Stimulated activated CD8-positive, alpha-beta memory T cell treated with anti-CD3 and anti-CD28 coated beads, Interleukin-7, amount 100 ng/mL, for 48 hours (primary cell): ENCODE measurements at regions not wholly inside any gene's neighbourhood (a gene's known extent, or its start where the extent isn't known, plus 50 kb on each side); places are given as distances from the start of the nearest gene placed in this dataset.

Experiments
- DNase-seq, 2 donors: peaks; one replicate each; pipeline ENCODE4 v3.0.0-alpha.2; 2020; ENCODE audit warnings: low read depth in 1 of 2; ENCODE audit errors: extremely low read depth in 1 of 2

DNA sequence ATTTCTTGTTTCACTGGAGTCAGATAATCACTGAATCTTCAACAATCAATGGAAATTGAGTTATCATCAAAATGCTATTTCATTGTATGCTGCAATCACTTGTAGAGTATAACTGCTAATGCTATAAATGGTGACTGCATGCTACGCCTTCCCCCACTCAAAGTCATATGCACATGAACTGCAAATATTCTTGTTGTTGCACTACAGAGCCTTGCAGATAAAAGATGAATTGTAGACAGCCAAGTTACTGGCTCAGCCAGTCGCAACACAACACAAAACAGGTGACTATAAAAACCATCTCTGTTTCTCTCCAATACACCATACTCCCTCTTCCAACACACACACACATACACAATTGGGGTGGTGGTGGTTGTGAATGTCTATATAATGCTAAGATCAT lies 171.0 kb upstream of the HMGA2 start:
- no peak for DNase-seq

DNA sequence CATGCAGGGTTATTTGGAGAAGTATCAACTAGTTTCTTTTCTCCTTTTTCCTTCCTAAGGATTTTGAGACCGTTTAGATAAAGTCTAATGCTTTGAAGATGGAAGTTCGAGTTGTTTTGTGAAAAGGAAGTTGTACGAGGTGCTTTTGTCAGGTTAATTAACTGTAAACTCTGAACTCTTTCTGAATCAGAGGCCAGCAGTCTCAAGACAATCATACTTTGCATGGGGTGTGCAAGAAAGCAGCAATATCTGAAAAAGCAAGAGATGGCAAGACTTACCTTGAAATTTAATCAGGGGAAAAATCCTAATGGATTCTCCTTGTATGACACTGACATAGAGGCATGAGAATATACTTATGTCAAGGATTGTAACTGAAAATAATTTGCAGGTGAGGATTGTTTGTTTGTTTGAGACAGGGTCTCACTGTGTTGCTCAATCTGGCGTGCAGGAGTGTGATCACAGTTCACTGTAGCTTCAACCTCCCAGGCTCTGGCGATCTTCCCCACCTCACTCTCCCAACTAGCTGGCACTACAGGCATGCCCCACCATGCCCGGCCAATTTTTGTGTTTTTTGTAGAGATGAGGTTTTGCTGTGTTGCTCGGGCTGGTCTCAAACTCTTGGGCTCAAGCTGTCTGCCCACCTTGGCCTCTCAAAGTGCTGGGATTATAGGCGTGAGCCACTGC lies 170.2 kb upstream of the HMGA2 start:
- no peak for DNase-seq

DNA sequence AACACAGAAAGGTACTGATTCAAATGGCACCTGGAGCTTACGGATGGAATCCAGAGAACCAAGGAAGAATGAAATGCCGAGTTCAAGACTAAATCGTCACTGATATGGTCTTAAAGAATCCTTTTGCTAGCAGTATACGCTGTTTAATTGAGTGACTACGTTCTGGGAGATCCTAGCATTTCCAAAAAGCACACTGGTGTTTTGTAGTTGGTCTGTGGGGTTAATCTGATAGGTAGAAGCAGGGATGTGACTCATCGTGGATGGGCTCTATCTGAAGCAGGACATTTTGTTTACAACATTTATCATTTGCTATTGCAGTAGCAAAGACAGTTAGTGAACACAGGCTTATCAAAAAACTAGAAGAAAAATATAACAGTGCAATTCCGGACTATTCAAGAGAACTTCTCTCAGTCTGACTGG lies 169.2 kb upstream of the HMGA2 start:
- DNase-seq: no peak

DNA sequence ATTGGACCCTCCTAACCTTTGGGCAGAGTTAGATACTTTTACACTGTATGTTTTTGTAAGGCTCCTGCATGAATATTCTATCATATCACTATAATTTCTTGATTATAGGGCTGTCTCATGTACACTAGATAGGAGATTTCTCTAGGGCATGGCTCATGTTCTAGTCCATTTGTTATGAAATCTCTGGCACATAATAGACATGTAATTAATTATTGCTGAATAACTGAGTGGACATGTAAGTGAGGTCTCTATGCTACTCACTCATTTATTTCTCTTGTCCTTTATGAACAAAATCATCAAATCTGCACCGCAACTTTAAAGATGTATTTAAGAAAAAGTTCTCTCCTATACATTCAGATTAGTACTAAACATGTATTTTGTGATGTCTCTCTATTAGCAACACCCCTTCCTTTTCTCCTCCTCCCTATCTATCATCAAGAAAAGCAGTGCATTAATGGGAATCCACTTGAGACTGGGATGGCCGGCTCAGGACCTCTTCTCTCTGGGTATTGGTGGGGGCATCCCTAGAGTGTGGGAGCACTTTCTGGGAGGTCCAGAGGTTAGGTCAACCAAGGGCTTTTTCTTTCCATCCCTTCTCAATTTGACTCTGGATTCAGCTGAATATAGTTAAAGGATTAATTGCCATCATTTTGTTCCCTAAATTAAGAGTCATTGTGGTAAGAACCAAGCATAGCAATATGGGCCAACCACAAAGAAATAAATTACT lies 168.0 kb upstream of the HMGA2 start:
- no peak for DNase-seq

DNA sequence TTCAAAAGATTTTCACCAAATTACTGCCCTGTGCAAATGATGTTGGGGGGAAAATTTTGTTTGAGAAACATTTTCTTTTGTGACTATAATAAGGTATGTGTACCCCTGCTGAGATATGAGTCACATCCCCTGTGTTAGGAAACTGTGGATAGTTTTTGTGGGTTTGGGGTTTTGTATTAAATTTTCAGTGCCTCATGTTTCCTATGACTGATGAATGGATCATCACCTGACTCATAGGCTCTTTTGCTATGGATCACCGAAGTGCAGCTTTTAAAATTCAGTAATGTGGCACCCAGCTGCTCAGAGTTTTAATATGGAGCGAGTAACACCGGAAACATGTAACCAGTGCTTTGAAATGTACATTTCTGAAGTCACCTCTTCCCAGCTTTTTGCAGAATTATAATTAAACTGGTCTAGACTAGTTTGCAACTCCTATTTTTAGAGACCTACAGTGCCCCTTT lies 167.4 kb upstream of the HMGA2 start:
- no peak for DNase-seq

DNA sequence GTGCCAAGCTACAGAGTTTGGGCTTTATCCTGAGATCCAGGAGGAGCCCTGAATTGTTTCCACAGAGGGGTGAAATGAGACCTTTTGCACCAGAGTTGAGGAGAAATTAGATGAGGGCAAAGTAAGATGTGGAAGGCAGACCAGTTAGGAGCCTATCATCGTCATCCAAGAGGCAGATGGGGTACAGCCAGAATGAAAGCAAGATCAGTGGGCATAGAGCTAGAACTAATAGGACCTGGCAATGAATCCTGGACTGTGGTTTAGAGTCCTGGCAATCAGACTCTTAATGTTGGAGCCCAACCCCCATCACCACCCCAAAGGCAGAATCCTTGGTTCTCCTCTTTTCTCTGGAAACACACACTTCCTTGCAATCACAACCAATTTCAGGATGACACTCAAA lies 166.6 kb upstream of the HMGA2 start:
- DNase-seq: no peak

DNA sequence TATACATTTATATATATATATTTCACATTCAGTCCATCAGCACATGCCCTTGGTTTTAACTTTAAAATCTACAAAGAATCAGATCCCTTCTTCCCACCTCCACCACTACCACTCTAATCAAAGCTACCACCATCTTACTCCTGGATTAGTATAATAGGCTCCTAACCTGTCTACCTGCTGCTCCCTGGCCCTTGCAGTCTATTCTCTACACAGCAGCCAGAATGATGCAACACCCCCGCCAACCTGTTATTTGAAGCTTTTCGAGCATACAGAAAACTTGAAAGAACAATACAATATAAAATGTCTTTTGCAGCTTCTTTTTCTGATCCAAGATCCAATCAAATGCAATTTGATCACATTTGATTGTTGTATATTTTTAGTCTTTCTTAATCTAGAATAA lies 165.9 kb upstream of the HMGA2 start:
- no peak for DNase-seq

DNA sequence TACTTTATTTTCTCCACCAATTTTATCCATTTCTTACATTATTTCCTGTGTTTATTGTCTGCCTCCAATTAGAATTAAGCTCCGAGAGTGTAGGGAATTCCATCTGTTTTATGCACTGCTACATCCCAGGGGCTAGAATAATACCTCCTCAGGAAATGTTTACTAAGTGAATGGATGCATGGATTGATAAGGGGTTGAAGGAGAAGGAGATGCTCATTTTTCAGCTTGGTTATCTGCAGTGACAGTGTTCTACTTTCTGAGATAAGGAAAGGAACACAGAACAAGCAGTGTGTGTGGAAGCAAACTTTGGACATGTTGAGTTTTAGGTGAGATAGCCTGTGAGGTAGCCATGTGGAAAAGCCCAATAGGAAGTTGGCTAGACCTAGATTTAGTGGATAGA lies 164.6 kb upstream of the HMGA2 start:
- no peak for DNase-seq

DNA sequence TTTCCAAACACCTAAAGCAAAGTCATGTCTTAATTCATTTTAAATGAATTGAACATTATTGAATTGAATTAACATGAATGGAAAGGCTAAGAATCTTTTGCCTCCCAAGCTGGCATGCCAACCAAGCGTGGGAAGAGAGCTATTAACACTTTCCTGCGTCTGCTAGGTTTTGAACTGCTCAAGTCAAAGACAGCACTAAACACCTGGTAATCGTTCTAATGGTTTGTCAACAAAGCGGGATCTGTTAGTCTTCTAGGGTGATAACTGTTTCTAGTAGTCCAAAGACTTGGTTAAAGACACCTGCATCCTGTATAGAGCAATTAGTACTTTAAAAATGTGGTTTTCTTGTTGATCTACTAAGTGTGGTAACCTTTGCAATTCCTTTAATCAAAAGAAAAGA lies 164.2 kb upstream of the HMGA2 start:
- DNase-seq: no peak

DNA sequence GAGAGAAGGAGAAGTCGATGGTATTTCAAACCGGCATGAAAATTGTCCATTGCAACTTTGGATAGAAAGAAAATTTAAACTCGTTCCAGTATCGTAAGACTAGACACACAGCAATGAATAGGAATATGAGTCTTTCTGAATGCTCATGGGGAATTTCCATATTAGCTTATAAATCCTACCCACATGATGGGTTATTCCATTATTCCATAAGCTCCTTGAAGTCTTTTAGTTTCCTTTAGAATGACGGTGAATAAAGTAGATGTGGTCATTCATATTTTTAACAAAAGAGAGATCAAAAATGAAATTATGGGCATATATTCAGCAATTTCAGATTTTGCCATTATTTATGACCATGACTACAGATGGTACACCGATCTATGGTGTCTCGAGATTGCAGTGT lies 163.4 kb upstream of the HMGA2 start:
- DNase-seq: no peak

DNA sequence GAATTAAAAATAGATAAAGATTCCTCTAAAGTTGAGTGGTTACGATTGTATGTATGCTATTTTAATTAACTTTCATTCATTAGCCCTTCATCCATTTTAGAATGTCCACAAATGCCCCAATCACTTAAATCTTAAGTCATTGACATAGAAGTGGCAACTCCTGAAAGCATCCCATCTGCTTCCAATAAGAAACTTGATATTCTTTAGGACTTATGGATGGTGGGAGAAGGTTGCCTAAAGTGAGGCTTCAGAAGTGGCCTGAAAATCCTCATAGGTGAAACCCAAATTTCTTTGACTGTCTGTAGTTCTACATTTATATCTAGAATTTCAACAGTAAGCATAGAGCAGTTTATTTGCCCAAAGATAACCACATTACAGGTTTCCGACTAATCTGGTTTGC lies 161.7 kb upstream of the HMGA2 start:
- DNase-seq: no peak

DNA sequence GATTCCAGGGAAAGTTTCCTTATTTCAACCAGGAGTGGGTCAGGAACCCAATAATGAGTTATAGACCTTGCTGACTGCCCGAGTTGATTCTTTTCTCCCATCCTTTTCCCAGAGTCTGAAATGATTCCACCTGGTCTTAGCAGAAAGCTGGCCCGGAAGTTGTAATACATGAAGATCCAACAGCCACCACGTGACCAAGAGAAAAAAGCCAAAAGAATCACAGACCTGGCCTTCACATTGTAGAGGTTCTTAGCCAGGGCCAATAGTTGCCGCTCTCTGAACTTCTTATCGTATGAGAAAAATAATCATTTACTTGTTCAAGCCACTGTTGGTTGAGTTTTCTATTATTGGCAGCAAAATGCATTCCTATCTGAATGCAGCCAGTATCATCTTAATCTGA lies 161.2 kb upstream of the HMGA2 start:
- no peak for DNase-seq

DNA sequence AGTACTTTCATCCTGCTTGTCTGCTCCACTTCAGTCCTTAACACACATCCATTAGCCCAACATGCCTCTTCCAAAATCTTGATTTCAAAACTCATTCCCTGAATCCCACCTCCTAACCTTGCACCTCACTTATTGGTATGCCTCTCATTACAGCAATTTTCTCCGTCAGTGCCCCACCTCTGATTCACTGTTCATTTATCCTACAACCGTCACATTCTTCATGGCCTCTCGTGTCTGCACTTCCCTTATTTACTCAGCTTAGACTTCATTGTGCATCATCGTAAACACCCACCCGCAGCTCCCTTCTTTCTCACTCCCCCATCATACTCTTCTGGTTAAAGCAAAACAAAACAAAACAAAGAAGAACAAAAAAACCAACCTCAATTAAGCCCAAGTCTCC lies 160.6 kb upstream of the HMGA2 start:
- no peak for DNase-seq

DNA sequence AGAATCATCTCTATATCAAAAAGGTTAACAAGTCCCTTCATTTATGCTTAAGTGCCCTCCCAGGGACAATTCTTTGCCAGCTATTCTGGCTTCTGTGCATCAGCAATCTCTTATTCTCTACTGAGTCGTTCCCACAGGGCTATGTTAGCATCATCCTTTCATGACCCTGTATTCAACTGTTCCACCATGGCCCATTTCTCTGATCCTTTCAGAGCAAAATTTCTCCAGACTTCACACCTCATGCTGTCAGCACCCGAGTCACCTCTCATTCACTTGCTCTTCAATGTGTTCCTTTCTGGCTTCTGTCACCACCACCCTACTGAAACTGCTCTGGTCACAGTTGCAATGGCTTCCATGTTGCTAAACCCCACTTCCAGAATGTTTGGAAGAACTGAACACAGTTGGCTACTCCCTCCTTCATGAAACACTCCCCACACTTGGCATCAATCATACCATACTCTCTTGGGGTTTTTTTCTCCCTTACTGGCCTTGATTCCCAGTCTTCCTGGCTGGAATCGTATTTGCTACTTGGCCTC lies 159.5 kb upstream of the HMGA2 start:
- no peak for DNase-seq

DNA sequence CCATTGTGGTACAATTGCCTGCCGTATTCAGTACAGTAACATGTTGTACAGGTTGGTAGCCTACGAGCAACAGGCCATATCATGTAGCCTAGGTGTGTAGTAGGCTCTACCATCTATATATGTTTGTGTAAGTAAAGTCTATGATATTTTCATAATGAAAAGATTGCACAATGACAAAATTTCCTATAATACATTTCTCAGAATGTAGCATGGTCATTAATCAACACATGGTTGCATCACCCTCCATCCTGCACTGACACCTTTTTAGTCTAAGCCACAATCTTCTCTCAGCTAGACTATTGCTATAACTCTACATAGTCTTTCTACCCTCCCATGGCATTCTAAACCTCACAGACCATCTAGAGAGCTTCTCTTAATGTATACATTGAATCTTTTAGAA lies 158.5 kb upstream of the HMGA2 start:
- DNase-seq: no peak

DNA sequence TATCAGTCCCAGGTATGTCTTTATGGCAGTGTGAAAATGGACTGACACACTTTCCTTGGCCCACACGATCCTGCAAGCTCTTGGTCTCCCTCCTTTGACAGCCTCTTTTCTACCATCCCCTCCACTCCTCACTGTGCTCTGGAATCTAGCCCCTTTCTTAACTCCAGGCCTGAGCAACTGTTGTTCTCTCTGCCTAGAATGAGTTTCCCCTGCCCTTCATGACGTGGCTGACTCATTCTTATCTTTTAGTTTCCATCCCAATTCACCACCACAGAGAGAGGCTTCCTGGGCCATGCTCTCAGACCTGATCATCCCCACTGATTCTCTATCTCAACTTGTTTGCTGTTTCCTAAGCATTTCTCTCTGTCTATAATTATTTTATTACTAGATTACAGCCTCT lies 157.4 kb upstream of the HMGA2 start:
- peak in 1 of 2 donors; percentile 17 for DNase-seq

DNA sequence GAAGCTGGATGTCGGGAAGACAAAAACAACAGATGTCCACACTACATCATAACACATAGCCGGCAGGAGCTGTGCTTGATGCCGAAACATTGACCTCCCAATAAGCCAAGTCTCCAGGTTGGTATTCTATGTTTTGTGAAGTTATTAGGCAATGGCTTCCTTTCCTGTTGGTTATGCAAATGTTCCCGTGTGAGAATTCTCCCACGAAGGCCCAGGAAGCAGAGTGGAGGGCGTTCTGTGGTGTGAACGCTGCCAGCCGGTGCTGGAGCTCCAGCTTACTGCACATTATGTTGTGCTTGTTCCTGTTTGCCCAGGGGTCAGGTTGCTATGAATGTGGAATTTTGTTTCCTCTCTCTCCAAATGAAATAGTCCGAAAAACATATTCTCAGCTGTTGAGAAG lies 156.4 kb upstream of the HMGA2 start:
- DNase-seq: no peak

DNA sequence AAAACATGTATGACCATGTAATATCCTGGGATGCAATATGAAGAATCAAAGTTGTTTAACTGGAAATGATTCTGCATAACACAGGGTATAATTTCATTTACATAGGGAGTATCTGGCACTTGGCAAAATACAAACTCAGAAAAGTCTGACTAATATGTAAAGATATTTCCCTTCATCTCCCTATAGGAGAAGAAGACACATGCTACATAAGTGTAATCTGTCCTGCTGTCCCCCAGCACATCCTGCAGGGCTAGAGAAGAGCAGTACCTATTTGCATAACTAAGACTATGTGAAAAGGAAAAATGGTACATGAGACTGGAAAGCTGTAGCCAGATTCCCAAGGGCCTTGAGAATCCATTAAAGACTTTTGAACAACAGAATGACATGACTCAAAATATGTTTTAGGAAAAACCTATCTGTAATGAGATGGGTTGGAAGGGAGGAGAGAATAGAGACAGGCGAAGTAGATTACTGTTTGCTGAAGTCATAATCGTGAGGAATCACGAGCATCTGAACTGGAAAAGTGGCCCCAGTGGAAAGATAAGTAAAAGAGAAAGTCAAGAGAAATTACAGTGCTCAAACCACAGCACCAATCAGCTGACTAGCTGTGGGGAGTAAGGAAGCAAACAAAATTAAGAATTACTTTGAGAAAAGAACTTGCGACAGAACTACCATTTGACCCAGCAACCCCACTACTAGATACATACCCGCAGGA lies 155.1 kb upstream of the HMGA2 start:
- no peak for DNase-seq

DNA sequence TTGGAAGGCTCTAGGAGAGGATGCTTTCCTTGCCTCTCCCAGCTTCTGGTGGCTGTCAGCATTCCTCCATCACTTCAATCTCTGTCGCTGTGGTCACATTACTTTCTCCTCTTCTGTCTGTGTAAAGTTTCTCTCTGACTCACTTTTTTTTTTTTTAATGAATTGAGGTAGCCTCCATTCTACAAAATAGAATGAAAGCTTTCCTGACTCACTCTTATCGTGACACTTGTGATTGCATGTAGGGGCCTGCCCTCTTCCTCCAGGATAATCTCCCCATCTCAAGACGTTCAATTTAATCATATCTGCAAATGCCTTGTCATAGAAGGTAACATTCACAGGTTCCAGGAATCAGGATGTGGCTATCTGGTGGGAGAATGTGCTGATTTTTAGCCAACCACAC lies 153.5 kb upstream of the HMGA2 start:
- DNase-seq: no peak

DNA sequence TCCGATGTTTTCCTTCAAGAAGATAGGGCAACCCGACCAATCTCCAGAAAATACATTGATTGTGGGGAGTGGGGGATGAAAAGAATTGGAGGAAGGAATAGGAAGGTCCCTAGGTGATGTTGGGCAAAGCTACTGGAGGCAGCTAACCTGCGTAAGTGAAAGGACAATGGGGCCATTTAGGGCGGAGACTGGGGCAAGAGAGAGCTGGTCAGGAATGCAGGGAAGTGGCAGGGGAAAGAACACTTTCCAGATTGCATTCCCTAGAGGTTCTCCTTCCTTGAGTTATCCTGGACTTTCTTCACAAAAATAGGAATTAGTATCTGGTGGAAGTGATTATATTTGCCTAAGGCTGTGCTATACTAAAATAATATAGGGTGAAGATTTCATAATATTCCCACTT lies 151.8 kb upstream of the HMGA2 start:
- no peak for DNase-seq

DNA sequence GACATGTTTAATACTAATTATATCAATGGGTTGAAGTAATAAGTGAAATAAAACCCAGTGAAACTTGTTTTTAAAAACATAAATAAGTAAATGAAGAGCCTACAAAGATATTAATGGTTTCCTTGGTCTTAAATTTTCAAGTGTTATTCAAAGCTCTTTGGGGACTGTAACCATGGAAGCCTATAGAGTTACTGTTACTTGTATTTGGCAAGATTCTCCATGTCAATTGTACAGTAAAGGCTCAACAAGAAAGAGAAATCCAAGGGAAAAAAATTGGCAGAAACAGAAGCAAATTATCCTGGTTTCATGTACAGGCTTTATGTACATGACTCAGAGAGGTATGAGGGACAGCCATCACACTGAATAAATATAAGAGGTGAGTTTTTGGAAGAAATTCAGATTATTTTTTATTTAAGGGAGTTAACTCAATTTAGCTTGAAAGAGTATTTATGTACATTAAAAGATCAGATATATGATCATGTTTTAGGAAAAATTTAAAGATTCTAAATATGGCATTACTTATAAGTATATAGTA lies 151.1 kb upstream of the HMGA2 start:
- DNase-seq: no peak

DNA sequence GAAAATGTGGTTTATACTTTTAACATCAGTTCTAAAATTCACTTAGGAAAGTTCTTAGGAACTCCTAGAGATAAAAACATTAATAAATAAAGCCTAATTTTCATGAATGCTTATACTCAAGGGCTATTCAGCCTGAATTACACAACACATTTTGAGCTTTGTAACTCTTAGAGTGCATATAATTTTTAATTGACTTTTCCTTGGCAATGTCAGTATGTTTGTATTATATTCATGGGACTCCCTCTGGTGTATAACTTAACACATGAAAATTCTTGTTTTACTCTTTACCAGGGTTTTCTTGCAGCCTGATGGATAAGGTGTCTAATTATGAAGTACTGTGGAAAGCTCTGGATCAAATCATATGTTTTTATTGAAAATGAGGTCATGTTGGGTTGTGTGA lies 150.6 kb upstream of the HMGA2 start:
- DNase-seq: no peak
